Endodermal cell (in vitro differentiated cells): ENCODE measurements at regions not wholly inside any gene's neighbourhood (a gene's known extent, or its start where the extent isn't known, plus 50 kb on each side); places are given as distances from the start of the nearest gene placed in this dataset.

Experiments used
- DNase-seq: peaks from one replicate; pipeline ENCODE4 v3.0.0-alpha.2; 2017
- H3K27ac ChIP-seq: 2 replicates; pipeline ENCODE4 v1.5.1; 2013; ENCODE audit warnings: mild to moderate bottlenecking, low read depth, low read length, moderate library complexity
- H3K27me3 ChIP-seq: 2 replicates; pipeline ENCODE4 v1.6.1; 2013; ENCODE audit warnings: mild to moderate bottlenecking, low read length, moderate library complexity; ENCODE audit not compliant: insufficient read depth, control insufficient read depth, poor library complexity, severe bottlenecking
- H3K36me3 ChIP-seq: 2 replicates; pipeline ENCODE4 v1.7.0; 2013; ENCODE audit warnings: mild to moderate bottlenecking, low read length, moderate library complexity; ENCODE audit not compliant: control insufficient read depth, insufficient read depth
- H3K4me1 ChIP-seq: one replicate; pipeline ENCODE4 v1.7.0; 2013; ENCODE audit warnings: low read length; ENCODE audit not compliant: control insufficient read depth, insufficient read depth
- H3K4me3 ChIP-seq: 2 replicates; pipeline ENCODE4 v1.5.1; 2013; ENCODE audit warnings: mild to moderate bottlenecking, low read length, moderate library complexity
- H3K9ac ChIP-seq: 2 replicates; pipeline ENCODE4 v1.6.1; 2013; ENCODE audit warnings: mild to moderate bottlenecking, low read length, moderate library complexity; ENCODE audit not compliant: poor library complexity, severe bottlenecking; ENCODE audit errors: extremely low read depth
- H3K9me3 ChIP-seq: 2 replicates; pipeline ENCODE4 v1.6.1; 2013; ENCODE audit warnings: mild to moderate bottlenecking, low read length, moderate library complexity; ENCODE audit not compliant: control insufficient read depth
- H3K27ac Mint-ChIP-seq: 2 replicates; pipeline ENCODE4 v1.8.0; 2020; ENCODE audit warnings: mixed read lengths
- H3K27me3 Mint-ChIP-seq: 2 replicates; pipeline ENCODE4 v1.8.0; 2021; ENCODE audit warnings: mild to moderate bottlenecking, mixed read lengths; ENCODE audit not compliant: insufficient read depth
- H3K36me3 Mint-ChIP-seq: 2 replicates; pipeline ENCODE4 v1.8.0; 2020; ENCODE audit warnings: low read depth, mixed read lengths
- H3K4me1 Mint-ChIP-seq: 2 replicates; pipeline ENCODE4 v1.8.0; 2020; ENCODE audit warnings: mixed read lengths
- H3K4me3 Mint-ChIP-seq: 2 replicates; pipeline ENCODE4 v1.8.0; 2020; ENCODE audit warnings: mild to moderate bottlenecking, moderate library complexity, mixed read lengths
- H3K9me3 Mint-ChIP-seq: 2 replicates; pipeline ENCODE4 v1.8.0; 2020; ENCODE audit warnings: mild to moderate bottlenecking, mixed read lengths
- WGBS, 2 experiments: methylation state at CpG; one replicate each; pipeline versions ENCODE4 v1.1.5 to v1.1.7; 2013; ENCODE audit warnings: missing lambda C conversion rate in 2 of 2, mixed read lengths in 1 of 2; ENCODE audit not compliant: insufficient coverage in 1 of 2, insufficient read length in 1 of 2; 5-methylcytosine and 5-hydroxymethylcytosine counted together
- TF ChIP-seq, protein P1 (sequence below): fragments of 200-600 bp; sonication (generic); conservative IDR thresholded peaks from 2 replicates; pipeline ENCODE4 v1.5.0; 2021; ENCODE audit warnings: antibody characterized with exemption, mild to moderate bottlenecking

DNA sequence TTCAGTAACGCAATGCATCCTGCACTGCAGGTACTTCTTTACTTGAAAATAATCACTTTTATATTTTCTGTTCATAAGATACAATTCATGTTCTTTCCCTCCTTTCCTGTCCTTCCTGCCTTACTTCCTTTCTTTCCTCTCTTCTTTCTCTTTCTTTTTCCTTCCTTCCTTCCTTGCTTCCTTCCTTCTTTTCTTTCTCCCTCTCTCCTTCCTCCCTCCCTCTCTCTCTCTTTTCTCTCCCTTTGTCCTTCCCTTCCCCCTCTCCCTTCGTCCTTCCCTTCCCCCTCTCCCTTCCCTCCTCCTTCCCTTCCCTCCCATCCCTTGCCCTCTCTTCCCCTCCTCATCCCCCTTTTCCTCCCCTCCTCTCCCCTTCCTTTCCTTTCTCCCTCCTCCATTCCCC is 227.8 kb upstream of the KLF6 start:
- H3K27ac ChIP-seq = no peak overlapping the region
- WGBS, 2 experiments = 80 to 92% methylated on average over 2 of the region's 2 CpGs
- DNase-seq = no peak
- H3K27me3 ChIP-seq = no peaks in the 10 kb centered on the region
- TF ChIP-seq, protein P1, sequence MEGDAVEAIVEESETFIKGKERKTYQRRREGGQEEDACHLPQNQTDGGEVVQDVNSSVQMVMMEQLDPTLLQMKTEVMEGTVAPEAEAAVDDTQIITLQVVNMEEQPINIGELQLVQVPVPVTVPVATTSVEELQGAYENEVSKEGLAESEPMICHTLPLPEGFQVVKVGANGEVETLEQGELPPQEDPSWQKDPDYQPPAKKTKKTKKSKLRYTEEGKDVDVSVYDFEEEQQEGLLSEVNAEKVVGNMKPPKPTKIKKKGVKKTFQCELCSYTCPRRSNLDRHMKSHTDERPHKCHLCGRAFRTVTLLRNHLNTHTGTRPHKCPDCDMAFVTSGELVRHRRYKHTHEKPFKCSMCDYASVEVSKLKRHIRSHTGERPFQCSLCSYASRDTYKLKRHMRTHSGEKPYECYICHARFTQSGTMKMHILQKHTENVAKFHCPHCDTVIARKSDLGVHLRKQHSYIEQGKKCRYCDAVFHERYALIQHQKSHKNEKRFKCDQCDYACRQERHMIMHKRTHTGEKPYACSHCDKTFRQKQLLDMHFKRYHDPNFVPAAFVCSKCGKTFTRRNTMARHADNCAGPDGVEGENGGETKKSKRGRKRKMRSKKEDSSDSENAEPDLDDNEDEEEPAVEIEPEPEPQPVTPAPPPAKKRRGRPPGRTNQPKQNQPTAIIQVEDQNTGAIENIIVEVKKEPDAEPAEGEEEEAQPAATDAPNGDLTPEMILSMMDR = no peak
- Mint-ChIP-seq H3K27me3 (no peaks in the 10 kb centered on the region), H3K9me3 (no peaks in the 10 kb centered on the region), H3K4me3 (no peak overlapping the region), H3K36me3 (no peaks in the 10 kb centered on the region), H3K4me1 (peaks cover 17% of the 10 kb centered on the region), H3K27ac (no peak overlapping the region)
- no peak overlapping the region for H3K9ac ChIP-seq
- no peak overlapping the region for H3K4me3 ChIP-seq
- peaks cover 6% of the 10 kb centered on the region for H3K4me1 ChIP-seq
- no peaks in the 10 kb centered on the region for H3K36me3 ChIP-seq
- no peaks in the 10 kb centered on the region for H3K9me3 ChIP-seq

GRCh38 chr10:4011136-4011812 is 226.3 kb upstream of the KLF6 start:
- TF ChIP-seq, protein P1 = no peak
- Histone ChIP-seq H3K27me3 (no peaks in the 10 kb centered on the region), H3K9ac (no peak overlapping the region), H3K36me3 (no peaks in the 10 kb centered on the region), H3K9me3 (no peaks in the 10 kb centered on the region), H3K4me1 (peaks cover 11% of the 10 kb centered on the region), H3K27ac (peak overlapping the region; percentile 3), H3K4me3 (no peak overlapping the region)
- Mint-ChIP-seq H3K9me3 (no peaks in the 10 kb centered on the region), H3K4me3 (no peak overlapping the region), H3K27ac (peak overlapping the region; percentile 3), H3K4me1 (peaks cover 31% of the 10 kb centered on the region), H3K36me3 (no peaks in the 10 kb centered on the region), H3K27me3 (no peaks in the 10 kb centered on the region)
- WGBS, 2 experiments = 68 to 82% methylated on average over 3 to 4 of the region's 4 CpGs
- peak; percentile 74 for DNase-seq

GRCh38 chr10:4008676-4009382 is 223.8 kb upstream of the KLF6 start:
- peak overlapping the region; percentile 26 for H3K9ac ChIP-seq
- Mint-ChIP-seq H3K4me1 (peaks cover 45% of the 10 kb centered on the region), H3K27ac (peak overlapping the region; percentile 79), H3K27me3 (no peaks in the 10 kb centered on the region), H3K36me3 (no peaks in the 10 kb centered on the region), H3K9me3 (no peaks in the 10 kb centered on the region), H3K4me3 (no peak overlapping the region)
- 95 to 97% methylated on average over 5 to 7 of the region's 7 CpGs for WGBS, 2 experiments
- H3K36me3 ChIP-seq = no peaks in the 10 kb centered on the region
- H3K4me1 ChIP-seq = peaks cover 11% of the 10 kb centered on the region
- H3K27me3 ChIP-seq = no peaks in the 10 kb centered on the region
- H3K27ac ChIP-seq = no peak overlapping the region
- H3K4me3 ChIP-seq = no peak overlapping the region
- H3K9me3 ChIP-seq = no peaks in the 10 kb centered on the region
- no peak for DNase-seq
- TF ChIP-seq, protein P1 = no peak
